ENCODE measurements at regions not wholly inside any gene's neighbourhood (a gene's known extent, or its start where the extent isn't known, plus 50 kb on each side); places are given as distances from the start of the nearest gene placed in this dataset.

DNA sequence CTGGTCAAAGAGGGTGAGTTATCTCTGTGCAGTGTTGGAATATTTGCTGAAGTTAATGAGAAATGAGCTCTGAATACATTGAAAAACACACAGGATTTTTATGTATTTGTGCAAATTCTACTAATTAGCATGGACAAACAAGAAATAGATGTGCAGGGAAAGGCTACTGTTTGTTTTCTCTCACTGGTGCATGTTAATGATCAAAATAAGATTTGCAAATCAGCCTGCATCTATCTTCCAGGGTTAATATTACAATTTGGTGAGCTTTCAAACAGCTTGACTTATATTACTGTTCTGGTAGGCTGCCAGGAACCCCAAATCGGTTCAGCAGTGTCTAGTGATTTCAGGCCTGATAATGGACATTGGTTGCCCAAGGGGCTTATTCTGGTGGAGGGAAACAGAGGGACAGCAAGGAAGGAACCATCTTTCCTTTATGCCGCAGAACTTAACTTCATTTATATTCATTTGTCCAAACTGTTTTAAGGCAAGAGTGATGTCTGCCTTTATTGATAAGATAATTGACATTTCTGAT is 93.8 kb upstream of the REG3A start:
- no peak overlapping the region for H3K4me3 ChIP-seq
- no peaks in the 10 kb centered on the region for H3K4me1 ChIP-seq
- no peak for TF ChIP-seq POLR2A (IDR thresholded peaks at IDR 0.05)
- TF ChIP-seq CTCF (IDR thresholded peaks at IDR 0.05 in 8 of 11, conservative IDR thresholded peaks at IDR 0.05 in 3 of 11): no peak
- no peak for TF ChIP-seq POLR2AphosphoS5 (IDR thresholded peaks at IDR 0.05)
- DNase-seq: no peak
- H3K27me3 ChIP-seq (replicated peaks in 1 of 7): no peaks in the 10 kb centered on the region
- H3K27ac ChIP-seq: no peak overlapping the region
- WGBS, 5 donors: 79 to 91% (median 82%) methylated on average over 2 of the region's 2 CpGs
- no peaks in the 10 kb centered on the region for H3K9me3 ChIP-seq
- H3K36me3 ChIP-seq: no peaks in the 10 kb centered on the region
- intact Hi-C loops (cut with DNase I; ENCODE audit: low total_unique reads): no loop called here

- H3K4me3 ChIP-seq: no peak overlapping the region
- 74 to 81% (median 78%) methylated on average over 5 of the region's 5 CpGs for WGBS, 5 donors
- intact Hi-C loops (cut with DNase I; ENCODE audit: low total_unique reads): no loop called here
- H3K4me1 ChIP-seq: no peaks in the 10 kb centered on the region
- no peaks in the 10 kb centered on the region for H3K36me3 ChIP-seq
- TF ChIP-seq CTCF (IDR thresholded peaks at IDR 0.05 in 8 of 11, conservative IDR thresholded peaks at IDR 0.05 in 3 of 11) (no peak), POLR2AphosphoS5 (IDR thresholded peaks at IDR 0.05) (no peak), POLR2A (IDR thresholded peaks at IDR 0.05) (no peak)
- H3K27ac ChIP-seq: no peak overlapping the region
- DNase-seq: no peak
- H3K9me3 ChIP-seq: no peaks in the 10 kb centered on the region
- H3K27me3 ChIP-seq (replicated peaks in 1 of 7): no peaks in the 10 kb centered on the region
Measured at GRCh38 chr2:79250656-79251055, 91.1 kb upstream of the REG3A start.

- Histone ChIP-seq H3K4me3 (no peak overlapping the region), H3K27ac (no peak overlapping the region), H3K27me3 (replicated peaks in 1 of 7) (no peaks in the 10 kb centered on the region), H3K4me1 (no peaks in the 10 kb centered on the region), H3K36me3 (no peaks in the 10 kb centered on the region), H3K9me3 (no peaks in the 10 kb centered on the region)
- 70 to 86% (median 80%) methylated on average over 1 of the region's 1 CpG for WGBS, 5 donors
- DNase-seq: no peak
- intact Hi-C loops (cut with DNase I; ENCODE audit: low total_unique reads): no loop called here
- no peak for TF ChIP-seq POLR2A (IDR thresholded peaks at IDR 0.05)
- no peak for TF ChIP-seq CTCF (IDR thresholded peaks at IDR 0.05 in 8 of 11, conservative IDR thresholded peaks at IDR 0.05 in 3 of 11)
- TF ChIP-seq POLR2AphosphoS5 (IDR thresholded peaks at IDR 0.05): no peak
Measured at GRCh38 chr2:79248776-79249175, 89.2 kb upstream of the REG3A start.

GRCh38 chr2:79235135-79235534 is 75.6 kb upstream of the REG3A start:
- no peaks in the 10 kb centered on the region for H3K9me3 ChIP-seq
- H3K36me3 ChIP-seq: no peaks in the 10 kb centered on the region
- no peak overlapping the region for H3K27ac ChIP-seq
- no peak for DNase-seq
- H3K4me1 ChIP-seq: no peaks in the 10 kb centered on the region
- intact Hi-C loops (cut with DNase I; ENCODE audit: low total_unique reads): no loop called here
- no peak overlapping the region for H3K4me3 ChIP-seq
- no peak for TF ChIP-seq CTCF (IDR thresholded peaks at IDR 0.05 in 8 of 11, conservative IDR thresholded peaks at IDR 0.05 in 3 of 11)
- TF ChIP-seq POLR2A (IDR thresholded peaks at IDR 0.05): no peak
- no peak for TF ChIP-seq POLR2AphosphoS5 (IDR thresholded peaks at IDR 0.05)
- peaks cover 0 to 10% (median 0%) of the 10 kb centered on the region in 7 donors for H3K27me3 ChIP-seq (replicated peaks in 1 of 7)
- 13 to 71% (median 43%) methylated on average over 1 to 2 of the region's 2 CpGs for WGBS, 5 donors
